ENCODE measurements at regions not wholly inside any gene's neighbourhood (a gene's known extent, or its start where the extent isn't known, plus 50 kb on each side); places are given as distances from the start of the nearest gene placed in this dataset.

DNA sequence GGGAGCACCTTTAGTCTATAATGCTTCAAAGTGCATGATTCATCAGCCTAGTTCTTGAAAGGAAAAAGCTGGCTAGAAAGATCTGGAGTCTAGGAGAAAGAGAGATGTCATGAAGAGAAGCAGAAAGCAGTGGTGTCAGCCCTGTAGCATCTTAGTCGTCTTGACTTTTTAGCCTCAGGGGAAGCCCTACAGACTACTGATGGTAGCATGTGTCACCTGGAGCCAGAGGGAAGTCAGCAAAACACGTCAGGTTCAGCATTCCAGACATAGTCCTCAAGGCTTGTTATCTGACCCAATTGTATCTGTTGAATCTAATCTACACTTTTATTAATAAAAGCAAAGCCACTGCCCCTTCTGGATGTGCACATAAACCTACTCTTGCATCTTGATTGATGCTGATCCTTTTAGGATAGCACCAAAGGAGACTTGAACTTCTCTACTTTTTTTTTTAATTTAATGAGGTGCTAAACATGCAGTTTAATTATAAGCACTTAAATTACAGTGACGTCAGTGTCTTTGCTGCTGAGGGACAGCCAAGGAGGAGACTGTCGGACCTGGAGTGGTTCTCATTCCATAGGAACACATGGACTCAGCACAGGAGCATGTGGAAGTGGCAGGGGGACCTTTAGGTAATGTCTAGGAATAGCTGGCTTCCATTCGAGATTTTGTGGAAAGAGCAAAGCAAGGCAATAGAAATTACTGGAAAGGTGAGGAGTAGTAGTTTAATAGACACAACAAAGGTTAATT lies 525.5 kb upstream of the SGCG start:
- DNase-seq (ENCODE audit: low read depth) = no peak

GRCh38 chr13:22662771-22663170 lies 518.0 kb upstream of the SGCG start:
- DNase-seq (ENCODE audit: low read depth) = no peak

- no peak for DNase-seq (ENCODE audit: low read depth)
These were observed 515.3 kb upstream of the SGCG start for GRCh38 chr13:22665506-22665905.

DNA sequence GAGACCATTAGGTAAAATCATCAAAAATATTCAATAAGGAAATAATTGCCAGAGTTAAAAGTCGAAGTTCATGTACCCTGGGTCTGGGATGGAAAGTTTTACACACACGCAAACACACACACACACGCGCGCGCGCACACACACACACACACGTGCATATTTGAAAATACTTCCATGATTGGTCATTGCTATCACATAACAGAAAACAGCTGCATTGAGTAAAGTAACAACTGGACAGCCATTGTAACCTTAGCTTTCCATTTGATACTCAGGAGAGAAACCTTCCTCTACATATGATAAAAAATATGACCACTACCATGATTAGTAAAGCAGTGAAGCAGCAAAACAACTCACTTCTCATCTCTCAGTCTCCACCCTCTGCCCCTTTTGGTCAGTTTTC lies 490.0 kb upstream of the SGCG start:
- DNase-seq (ENCODE audit: low read depth) = no peak

DNA sequence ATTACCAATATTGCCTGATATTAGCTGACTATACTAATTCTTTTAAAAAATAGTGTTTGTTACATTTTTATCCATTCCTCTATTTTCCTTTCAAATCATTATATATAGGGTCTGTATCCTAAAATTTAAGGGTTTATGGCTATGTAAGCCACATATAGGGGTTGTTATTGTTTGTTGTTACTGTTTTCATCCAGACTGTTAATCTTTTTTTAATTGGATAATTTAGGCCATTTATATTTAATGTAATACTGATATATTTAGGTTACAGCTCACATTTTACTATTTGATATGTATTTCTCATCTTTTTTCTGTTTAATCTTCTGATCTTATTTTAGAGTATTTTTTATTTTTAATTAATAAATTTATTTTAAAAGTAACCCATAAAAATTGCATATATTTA lies 487.1 kb upstream of the SGCG start:
- DNase-seq (ENCODE audit: low read depth) = no peak

DNA sequence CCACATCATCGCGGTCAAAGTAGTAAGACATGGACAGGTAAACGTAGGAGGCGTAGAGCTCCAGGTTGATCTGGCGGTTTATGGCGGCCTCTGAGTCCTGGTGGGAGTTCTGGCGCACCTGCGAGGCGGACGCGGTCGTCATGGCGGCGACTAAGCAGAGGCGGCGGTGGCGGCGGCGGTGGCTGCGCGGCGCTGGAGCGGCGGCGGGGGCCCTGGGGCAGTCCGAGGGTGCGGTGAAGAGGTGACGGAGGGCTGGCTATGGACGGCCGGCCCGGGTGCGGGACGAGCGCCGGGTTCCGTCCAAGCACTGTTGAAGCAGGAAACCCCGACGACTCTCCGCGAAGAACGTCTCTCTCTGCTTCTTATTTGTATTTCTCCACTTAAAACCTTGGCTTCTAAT lies 484.3 kb upstream of the SGCG start:
- no peak for DNase-seq (ENCODE audit: low read depth)

DNA sequence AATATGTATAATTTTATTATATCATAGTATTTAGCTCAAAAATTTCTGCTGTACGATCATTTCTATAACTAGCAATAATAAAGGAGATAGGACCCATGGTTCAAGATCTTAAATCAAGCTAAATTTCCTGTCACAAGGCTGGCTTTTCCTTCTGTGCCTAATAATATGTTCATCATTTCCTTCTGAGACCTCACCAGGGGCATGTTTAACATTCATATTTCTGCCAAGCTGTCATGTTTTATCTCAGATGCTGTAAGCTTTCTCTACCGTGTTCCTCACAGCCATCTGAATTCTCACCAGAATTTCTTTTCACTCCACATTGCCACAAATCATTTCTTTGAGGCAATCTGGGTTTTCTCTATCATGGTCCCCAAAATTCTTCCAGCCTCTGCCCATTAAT lies 482.3 kb upstream of the SGCG start:
- no peak for DNase-seq (ENCODE audit: low read depth)

DNA sequence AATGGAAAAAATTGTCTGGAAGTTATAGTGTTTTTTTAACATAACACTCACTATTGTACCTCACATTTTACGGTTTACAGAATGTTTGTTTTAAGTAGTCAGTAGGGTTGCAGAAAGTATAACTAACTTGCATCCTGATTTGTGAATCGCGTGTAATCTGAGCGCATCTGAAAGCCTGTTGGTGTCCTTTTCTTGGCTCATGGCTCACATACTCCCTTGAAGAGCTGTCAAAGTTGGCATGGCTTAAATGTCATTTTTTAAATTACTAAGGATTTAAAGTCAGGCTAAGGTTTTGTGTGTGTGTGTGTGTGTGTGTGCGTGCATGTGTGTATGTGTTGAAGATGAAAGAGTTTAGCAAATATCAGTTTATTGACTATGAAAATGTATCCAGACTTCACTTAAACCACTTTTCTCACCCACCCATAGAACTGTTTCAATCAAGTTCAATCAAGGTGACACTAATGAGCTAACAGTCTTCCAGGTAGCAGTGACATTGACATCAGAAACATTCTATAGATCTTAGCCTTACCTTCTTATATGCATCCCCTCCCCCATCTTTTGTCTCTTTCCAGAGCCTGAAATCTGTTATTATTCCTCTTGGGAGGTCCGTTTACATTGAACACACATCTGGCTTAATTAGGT lies 480.4 kb upstream of the SGCG start:
- DNase-seq (ENCODE audit: low read depth) = no peak

GRCh38 chr13:22703601-22704209 lies 477.1 kb upstream of the SGCG start:
- no peak for DNase-seq (ENCODE audit: low read depth)

GRCh38 chr13:22707946-22708345 lies 472.8 kb upstream of the SGCG start:
- DNase-seq (ENCODE audit: low read depth) = no peak

GRCh38 chr13:22717036-22717435 lies 463.7 kb upstream of the SGCG start:
- no peak for DNase-seq (ENCODE audit: low read depth)

- no peak for DNase-seq (ENCODE audit: low read depth)
These were observed 454.1 kb upstream of the SGCG start for GRCh38 chr13:22726726-22727125.

GRCh38 chr13:22735011-22735995 lies 445.5 kb upstream of the SGCG start:
- no peak for DNase-seq (ENCODE audit: low read depth)

DNA sequence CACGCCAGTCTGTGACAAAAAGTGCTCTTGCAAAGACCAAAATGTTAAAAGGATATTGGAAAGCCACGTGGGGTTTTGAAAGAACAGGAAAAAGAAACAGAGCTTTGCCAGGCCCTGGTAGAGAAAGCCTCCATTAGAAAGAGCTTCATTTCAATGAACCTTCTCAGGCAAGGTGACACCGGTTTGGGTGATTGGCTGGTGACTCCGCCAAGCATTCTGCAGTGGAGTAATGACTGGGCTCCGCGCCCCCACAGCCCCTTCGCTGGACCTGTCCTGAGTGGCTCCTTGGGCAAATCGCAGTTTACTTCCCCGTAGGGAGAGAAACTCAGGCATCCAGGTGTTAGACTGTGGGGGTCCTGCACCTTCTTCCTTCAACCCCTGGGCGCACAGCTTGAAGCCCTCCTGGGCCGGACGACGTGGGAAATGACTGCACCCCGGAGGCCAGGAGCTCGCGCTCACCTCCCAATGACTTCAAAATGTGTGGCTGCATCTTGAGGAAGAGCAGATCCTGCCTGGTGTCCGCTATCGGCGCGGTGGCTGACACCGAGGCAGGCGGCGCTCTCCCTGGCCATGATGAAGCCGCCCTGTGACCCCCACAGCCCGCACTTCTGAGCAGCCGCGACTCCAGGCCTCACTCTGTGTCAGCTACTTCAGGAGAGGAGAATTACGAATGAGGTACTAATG lies 444.6 kb upstream of the SGCG start:
- no peak for DNase-seq (ENCODE audit: low read depth)

DNA sequence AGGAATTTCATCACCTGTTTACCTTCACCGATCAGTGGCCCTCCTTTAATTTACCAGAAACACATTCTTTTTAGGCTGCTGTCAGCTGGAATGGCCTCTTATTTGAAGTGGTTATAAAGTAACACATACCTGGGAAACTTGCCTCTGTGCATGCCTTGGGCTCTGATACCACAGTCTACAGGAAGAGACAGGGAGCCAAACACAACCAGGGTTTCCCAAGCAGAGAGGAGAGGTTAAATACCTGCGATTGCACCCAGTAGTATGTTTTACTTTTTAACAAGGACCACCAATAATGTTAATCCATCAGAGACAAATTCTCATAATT lies 444.0 kb upstream of the SGCG start:
- DNase-seq (ENCODE audit: low read depth) = no peak

- no peak for DNase-seq (ENCODE audit: low read depth)
These were observed 442.4 kb upstream of the SGCG start for GRCh38 chr13:22738357-22738756.

GRCh38 chr13:22740264-22740663 lies 440.5 kb upstream of the SGCG start:
- DNase-seq (ENCODE audit: low read depth) = no peak

- DNase-seq (ENCODE audit: low read depth) = no peak
These were observed 435.9 kb upstream of the SGCG start for GRCh38 chr13:22744688-22745452.

DNA sequence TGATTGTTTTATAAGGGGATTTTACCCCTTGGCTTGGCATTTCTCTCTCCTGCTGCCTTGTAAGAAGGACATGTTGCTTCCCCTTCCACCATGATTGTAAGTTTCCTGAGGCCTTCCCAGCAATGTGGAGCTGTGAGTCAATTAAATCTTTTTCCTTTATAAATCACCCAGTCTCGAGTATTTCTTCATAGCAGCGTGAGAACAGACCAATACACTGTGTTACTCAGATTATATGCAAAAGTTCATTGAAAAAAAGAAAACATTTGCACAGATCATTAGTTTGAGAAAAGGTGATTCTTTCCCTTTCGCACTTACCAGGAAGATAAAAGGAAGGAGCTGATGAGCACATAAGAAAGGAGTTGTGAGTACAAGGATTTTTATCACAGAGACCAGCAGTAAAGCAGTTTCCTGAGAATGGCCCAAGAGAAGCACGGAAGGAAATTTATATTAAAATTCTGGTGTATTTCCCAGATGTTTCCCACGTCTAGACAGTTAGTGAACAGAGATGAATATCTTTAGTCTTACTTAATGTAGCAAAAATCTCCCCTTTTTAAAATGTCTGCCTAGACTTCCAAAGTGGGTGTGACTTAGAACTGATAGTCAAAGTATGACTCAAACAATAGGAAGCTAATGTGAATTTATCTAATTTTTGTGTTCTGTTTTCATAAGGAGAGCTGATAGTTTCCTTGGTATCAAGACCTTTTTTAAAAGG lies 431.8 kb upstream of the SGCG start:
- DNase-seq (ENCODE audit: low read depth) = no peak

DNA sequence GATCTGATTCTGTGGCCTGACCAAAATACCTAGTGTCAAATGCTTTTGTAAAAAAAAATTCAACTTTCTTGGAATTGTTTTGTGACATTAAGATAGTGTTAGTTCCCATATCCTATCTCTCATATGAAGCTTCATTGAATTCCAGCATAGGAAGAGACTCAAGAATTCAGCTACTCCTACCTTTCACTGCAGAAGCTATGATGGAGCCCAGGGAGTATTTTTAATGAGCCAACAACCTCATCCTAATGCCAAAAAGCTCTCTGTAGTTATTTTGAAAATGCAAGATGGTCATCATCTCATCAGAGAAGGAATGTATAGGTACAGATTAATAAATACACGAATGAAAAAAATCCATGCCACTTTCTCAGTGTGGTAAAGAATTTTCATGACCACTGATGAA lies 431.2 kb upstream of the SGCG start:
- no peak for DNase-seq (ENCODE audit: low read depth)

All from GM04504 (cell line).